Bronchial epithelial cell (primary cell): ENCODE measurements at regions not wholly inside any gene's neighbourhood (a gene's known extent, or its start where the extent isn't known, plus 50 kb on each side); places are given as distances from the start of the nearest gene placed in this dataset.
"Not testable (repeated sequence)": the region's sequence is repeated elsewhere in the genome, so short reads cannot be mapped to it uniquely, and the experiment has no call there.

Experiments used
- DNase-seq: peaks from one replicate; pipeline ENCODE4 v3.0.0-alpha.2; 2010; ENCODE audit warnings: low read depth
- FAIRE-seq: peaks from 2 replicates; lab custom pipeline; 2011; peaks lifted over from hg19 to GRCh38; lab: Jason Lieb, UNC
- H3K27me3 ChIP-seq: 2 replicates; pipeline ENCODE4 v1.5.1; 2011; ENCODE audit warnings: low read length; ENCODE audit not compliant: control insufficient read depth, insufficient read depth
- H3K36me3 ChIP-seq: 2 replicates; pipeline ENCODE4 v1.5.1; 2011; ENCODE audit warnings: low read length; ENCODE audit not compliant: control insufficient read depth, insufficient read depth
- H3K4me3 ChIP-seq: 2 replicates; pipeline ENCODE4 v1.5.1; 2011; ENCODE audit warnings: mild to moderate bottlenecking, low read depth, low read length, control low read depth
- TF ChIP-seq, protein P1 (sequence below): IDR thresholded peaks from 2 replicates; pipeline ENCODE4 v1.5.1; 2011; ENCODE audit warnings: mild to moderate bottlenecking, moderate library complexity, low read length, control low read depth, inconsistent platforms; ENCODE audit not compliant: insufficient read depth, severe bottlenecking

DNA sequence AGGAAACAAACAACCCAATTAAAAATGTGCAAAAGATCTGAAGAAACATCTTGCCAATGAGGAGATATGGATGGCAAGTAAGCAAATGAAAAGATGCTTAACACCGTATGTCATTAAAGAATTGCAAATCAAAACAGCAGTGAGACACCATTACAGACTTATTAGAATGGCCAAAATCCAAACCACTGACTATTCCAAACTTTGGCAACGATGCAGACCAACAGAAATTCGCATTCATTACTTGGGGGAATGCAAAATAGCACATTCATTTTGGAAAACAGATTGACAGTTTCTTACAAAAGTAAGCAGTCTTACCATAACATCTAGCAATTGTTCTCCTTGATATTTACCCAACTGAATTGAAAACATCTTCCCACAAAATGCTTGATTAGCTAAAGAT is 1118.7 kb downstream of the SUCLG1 start:
- FAIRE-seq (no peak), DNase-seq (no peak)
- Histone ChIP-seq H3K4me3 (no peak overlapping the region), H3K36me3 (no peaks in the 10 kb centered on the region), H3K27me3 (no peaks in the 10 kb centered on the region)
- TF ChIP-seq, protein P1, sequence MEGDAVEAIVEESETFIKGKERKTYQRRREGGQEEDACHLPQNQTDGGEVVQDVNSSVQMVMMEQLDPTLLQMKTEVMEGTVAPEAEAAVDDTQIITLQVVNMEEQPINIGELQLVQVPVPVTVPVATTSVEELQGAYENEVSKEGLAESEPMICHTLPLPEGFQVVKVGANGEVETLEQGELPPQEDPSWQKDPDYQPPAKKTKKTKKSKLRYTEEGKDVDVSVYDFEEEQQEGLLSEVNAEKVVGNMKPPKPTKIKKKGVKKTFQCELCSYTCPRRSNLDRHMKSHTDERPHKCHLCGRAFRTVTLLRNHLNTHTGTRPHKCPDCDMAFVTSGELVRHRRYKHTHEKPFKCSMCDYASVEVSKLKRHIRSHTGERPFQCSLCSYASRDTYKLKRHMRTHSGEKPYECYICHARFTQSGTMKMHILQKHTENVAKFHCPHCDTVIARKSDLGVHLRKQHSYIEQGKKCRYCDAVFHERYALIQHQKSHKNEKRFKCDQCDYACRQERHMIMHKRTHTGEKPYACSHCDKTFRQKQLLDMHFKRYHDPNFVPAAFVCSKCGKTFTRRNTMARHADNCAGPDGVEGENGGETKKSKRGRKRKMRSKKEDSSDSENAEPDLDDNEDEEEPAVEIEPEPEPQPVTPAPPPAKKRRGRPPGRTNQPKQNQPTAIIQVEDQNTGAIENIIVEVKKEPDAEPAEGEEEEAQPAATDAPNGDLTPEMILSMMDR, result no peak

DNA sequence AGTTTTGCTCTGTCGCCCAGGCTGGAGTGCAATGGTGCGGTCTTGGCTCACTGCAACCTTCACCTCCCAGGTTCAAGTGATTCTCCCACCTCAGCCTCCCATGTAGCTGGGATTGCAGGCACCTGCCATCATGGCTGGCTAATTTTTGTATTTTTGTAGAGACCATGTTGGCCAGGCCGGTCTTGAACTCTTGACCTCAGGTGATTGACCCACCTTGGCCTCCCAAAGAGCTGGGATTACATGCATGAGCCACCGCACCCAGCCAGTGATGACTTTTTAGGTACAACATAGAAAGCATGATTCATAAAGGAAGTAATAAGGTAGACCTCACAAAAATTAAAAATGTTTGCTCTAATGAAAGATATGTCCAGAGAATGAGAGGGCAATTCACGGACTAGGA is 1119.1 kb downstream of the SUCLG1 start:
- not testable (repeated sequence) for H3K27me3 ChIP-seq, DNase-seq, H3K4me3 ChIP-seq, H3K36me3 ChIP-seq, FAIRE-seq

DNA sequence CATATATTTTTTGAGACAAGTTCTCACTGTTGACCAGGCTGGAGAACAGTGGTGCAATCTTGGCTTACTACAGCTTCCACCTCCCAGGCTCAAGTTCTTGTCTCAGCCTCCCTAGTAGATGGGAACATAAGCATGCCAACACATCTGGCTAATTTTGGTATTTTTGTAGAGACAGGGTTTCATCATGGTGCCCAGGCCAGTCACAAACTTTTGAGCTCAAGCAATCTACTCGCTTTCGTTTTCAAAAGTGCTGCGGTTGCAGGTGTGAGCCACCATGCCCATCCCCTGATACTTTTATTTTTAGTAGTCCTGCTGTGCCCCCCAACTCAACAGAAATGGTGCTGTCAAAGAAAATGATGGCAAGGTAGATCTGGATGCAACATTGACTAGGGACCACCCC is 1127.3 kb downstream of the SUCLG1 start:
- no peak for DNase-seq
- no peak for FAIRE-seq
- no peaks in the 10 kb centered on the region for H3K36me3 ChIP-seq
- H3K4me3 ChIP-seq, result no peak overlapping the region
- no peaks in the 10 kb centered on the region for H3K27me3 ChIP-seq
- TF ChIP-seq, protein P1, result no peak

DNA sequence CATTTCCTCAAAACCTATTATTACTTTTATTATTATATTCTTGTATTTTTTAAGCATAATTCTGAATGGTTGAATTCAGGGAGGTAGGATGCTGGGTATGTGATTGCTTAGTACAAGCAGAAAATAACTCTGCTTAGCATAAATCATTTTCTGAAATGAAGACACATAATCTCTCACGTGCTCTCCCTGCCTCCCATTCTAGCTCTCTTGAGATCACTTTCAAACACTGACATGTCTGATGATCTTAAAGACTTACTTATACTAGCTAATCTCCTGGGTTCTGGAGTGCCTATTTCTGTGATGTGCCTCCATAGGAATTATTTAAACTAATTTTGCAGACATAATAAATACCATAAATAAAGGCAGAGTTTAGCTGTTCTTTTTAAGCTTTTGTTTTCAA is 1136.0 kb downstream of the SUCLG1 start:
- Histone ChIP-seq H3K4me3 (no peak overlapping the region), H3K27me3 (no peaks in the 10 kb centered on the region), H3K36me3 (no peaks in the 10 kb centered on the region)
- TF ChIP-seq, protein P1, result no peak
- FAIRE-seq (no peak), DNase-seq (no peak)

DNA sequence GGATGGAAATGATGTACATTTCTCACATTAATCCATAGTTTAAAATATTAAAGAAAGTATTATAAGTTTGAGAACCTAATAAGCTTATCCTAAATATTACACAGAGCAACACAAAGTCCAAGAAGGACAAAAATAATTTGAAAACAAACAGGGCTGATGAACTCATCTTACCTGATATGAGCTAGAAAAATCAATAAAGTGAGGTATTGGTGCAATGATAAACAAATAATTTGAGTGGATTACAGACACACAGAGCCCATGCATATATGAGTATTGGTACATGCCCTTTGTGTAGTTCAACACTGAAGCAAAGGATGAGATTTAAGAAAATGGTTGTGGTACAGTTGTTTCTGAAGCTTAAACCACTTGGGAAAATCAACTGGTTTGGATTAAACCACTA is 1139.0 kb downstream of the SUCLG1 start:
- Histone ChIP-seq H3K27me3 (no peaks in the 10 kb centered on the region), H3K4me3 (no peak overlapping the region), H3K36me3 (no peaks in the 10 kb centered on the region)
- FAIRE-seq (no peak), DNase-seq (no peak)
- TF ChIP-seq, protein P1, result no peak

DNA sequence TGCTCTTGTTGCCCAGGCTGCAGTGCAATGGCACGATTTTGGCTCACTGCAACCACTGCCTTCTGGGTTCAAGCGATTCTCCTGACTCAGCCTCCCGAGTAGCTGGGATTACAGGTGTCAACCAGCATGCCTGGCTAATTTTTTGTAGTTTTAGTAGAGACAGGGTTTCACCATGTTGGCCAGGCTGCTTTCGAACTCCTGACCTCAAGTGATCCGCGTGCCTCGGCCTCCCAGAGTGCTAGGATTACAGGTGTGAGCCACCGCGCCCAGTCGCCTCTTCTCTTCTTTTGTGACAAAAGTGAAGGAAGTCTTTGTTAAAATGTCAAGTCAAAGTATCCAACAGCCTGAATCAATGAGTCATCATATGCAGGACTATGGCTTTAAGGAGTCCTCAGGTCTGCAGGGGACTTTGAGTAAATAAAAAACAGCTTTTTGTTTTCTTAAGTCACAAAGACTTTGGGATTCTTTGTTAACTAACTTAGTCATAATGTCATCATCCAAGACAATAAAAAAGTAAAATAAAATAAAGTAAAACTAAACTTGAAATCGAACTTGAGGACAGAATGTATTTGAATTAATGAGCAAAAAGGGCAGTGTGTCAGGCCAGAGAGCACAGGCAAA is 1153.2 kb downstream of the SUCLG1 start:
- Histone ChIP-seq H3K36me3 (no peaks in the 10 kb centered on the region), H3K4me3 (no peak overlapping the region), H3K27me3 (no peaks in the 10 kb centered on the region)
- DNase-seq, result no peak
- TF ChIP-seq, protein P1, result no peak
- no peak for FAIRE-seq
